Activated T-cell treated with anti-CD3 and anti-CD28 coated beads, Interleukin-2, amount 50 U/mL, for 72 hours (primary cell): ENCODE measurements at regions not wholly inside any gene's neighbourhood (a gene's known extent, or its start where the extent isn't known, plus 50 kb on each side); places are given as distances from the start of the nearest gene placed in this dataset.
"Not testable (repeated sequence)": the region's sequence is repeated elsewhere in the genome, so short reads cannot be mapped to it uniquely, and the experiment has no call there.

Source experiments
- ATAC-seq, 2 donors: fragments of 150-1000 bp; cut with Tn5 transposase; replicated peaks in 1 of 2; 2 replicates each; pipeline ENCODE4 v1.10.0; 2021; ENCODE audit warnings: moderate library complexity in 2 of 2, mild to moderate bottlenecking in 1 of 2
- DNase-seq, 2 donors: peaks; one replicate each; pipeline ENCODE4 v3.0.0; 2021 to 2022; ENCODE audit warnings: mixed read lengths in 1 of 2
- H3K27ac Mint-ChIP-seq: one replicate; pipeline ENCODE4 v1.8.0; 2022; ENCODE audit warnings: mild to moderate bottlenecking, moderate library complexity, mixed read lengths
- H3K27me3 Mint-ChIP-seq: one replicate; pipeline ENCODE4 v1.8.0; 2022; ENCODE audit warnings: low read depth, mixed read lengths
- H3K36me3 Mint-ChIP-seq, 2 donors: one replicate each; pipeline ENCODE4 v1.8.0; 2022; ENCODE audit warnings: mixed read lengths in 2 of 2, mild to moderate bottlenecking in 1 of 2; ENCODE audit not compliant: insufficient read depth in 2 of 2
- H3K4me1 Mint-ChIP-seq: one replicate; pipeline ENCODE4 v1.8.0; 2022; ENCODE audit warnings: low read depth, mixed read lengths
- H3K4me3 Mint-ChIP-seq, 2 donors: one replicate each; pipeline ENCODE4 v1.8.0; 2022; ENCODE audit warnings: mild to moderate bottlenecking in 2 of 2, mixed read lengths in 2 of 2, moderate library complexity in 2 of 2
- H3K9me3 Mint-ChIP-seq, 2 donors: one replicate each; pipeline ENCODE4 v1.8.0; 2022; ENCODE audit warnings: mixed read lengths in 2 of 2

DNA sequence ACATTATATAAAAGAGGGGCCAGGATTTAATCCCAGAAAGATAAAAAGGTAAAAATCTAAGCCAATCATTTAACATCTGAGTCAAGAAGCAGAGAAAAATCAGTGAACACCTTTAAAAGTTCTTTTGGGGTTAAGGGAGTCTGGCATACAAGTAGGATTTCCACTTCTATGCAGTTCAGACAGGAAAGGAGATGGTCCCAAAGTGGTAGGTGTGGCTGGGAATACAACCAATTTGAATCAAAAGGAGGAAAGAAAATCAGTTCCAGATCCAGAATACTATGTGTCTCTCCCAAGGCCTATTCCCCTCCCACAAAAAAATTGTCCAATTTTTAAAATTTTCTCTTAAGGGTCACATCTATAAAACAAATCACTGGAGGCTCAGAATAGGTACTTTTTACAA is 167.4 kb downstream of the PHLDA1 start:
- ATAC-seq (no peak), DNase-seq (no peak)
- Mint-ChIP-seq H3K4me3 (no peak overlapping the region), H3K27me3 (peaks cover 4% of the 10 kb centered on the region), H3K36me3 (peaks cover 0 to 2% of the 10 kb centered on the region in 2 donors), H3K9me3 (peaks cover 4 to 5% of the 10 kb centered on the region in 2 donors), H3K27ac (no peak overlapping the region), H3K4me1 (peaks cover 7% of the 10 kb centered on the region)

DNA sequence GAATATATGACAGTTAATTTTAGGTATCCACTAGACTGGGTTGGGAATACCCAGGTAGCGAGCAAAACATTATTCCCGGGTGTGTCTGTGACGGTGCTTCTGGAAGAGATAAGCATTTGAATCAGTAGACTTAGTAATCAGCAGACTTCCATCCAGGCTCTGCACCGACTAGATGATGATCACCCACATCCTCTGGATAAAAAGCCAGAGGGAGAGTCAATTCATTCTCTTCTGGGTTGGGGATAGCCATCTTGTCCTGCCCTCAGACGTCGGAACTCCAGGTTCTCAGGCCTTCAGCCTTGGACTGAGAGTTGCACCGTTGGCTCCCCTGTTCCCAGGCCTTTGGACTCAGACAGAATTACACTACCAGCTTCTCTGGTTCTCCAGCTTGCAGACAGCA is 168.0 kb downstream of the PHLDA1 start:
- Mint-ChIP-seq H3K27me3 (peaks cover 4% of the 10 kb centered on the region), H3K36me3 (peaks cover 0 to 2% of the 10 kb centered on the region in 2 donors), H3K9me3 (peaks cover 4 to 5% of the 10 kb centered on the region in 2 donors), H3K4me3 (no peak overlapping the region), H3K4me1 (peaks cover 7% of the 10 kb centered on the region), H3K27ac (no peak overlapping the region)
- DNase-seq (no peak), ATAC-seq (no peak)

DNA sequence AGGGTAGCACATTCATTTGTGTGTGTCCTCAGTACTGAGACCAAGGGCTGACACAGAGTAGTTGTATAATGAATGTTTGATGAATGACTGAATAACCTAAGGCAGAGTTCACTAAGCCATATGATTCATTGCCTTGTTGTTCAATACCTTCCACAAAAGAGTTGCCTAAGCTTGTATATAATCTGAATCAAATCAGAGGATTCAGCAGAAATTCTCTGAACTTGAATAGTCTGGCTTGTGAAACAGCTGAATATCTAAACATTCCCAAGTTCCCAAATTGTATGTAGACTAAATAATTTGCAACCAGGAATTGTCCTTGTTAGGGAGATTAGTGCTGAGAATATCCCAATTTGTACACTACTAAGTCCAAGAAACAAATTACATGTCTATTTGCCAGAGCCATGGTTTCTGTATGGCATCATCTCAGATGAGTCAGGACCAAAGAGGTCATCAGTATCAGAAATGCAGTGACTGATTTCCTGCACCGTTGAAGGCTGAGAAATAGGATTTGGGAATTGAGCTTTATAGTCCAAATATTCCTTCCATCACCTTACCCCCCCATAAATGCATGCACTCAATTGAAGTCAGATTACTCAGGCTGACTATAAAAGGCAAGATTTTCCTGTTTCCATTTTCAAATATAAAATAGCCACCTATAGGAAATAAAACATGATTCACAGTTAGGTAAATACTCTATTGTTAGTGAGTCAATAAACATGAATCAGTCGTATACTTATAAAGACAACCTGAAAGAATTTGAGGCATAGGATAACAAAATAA is 168.7 kb downstream of the PHLDA1 start:
- H3K36me3 Mint-ChIP-seq: peaks cover 0 to 2% of the 10 kb centered on the region in 2 donors
- H3K27ac Mint-ChIP-seq: peak overlapping the region; percentile 15
- H3K27me3 Mint-ChIP-seq: peaks cover 4% of the 10 kb centered on the region
- no peak overlapping the region for H3K4me3 Mint-ChIP-seq
- peaks cover 7% of the 10 kb centered on the region for H3K4me1 Mint-ChIP-seq
- H3K9me3 Mint-ChIP-seq: peaks cover 4 to 5% of the 10 kb centered on the region in 2 donors
- ATAC-seq (peak; percentile 85 to 97), DNase-seq (no peak)

DNA sequence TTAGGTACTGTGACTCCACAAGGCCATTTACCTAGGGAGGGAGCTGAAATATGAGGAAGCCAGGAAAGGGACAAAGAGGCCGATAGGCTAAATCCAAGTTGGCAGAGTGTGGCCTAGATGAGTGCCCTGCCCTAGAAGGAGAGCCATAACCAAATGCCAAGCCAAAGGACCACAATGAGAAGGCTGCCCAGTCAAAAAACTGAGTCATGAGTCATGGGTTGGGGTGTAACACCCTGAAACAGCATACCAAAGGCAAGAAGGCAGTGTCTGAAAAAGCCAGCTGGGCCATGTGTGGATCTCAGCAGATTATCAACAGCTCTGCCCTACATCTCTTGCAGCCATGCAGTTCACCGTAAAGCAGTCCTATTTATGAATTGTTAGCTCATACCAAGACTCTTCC is 171.7 kb downstream of the PHLDA1 start:
- H3K36me3 Mint-ChIP-seq: no peaks in the 10 kb centered on the region
- no peak overlapping the region for H3K4me3 Mint-ChIP-seq
- ATAC-seq (peak in 1 of 2 donors; percentile 39), DNase-seq (no peak)
- no peaks in the 10 kb centered on the region for H3K9me3 Mint-ChIP-seq
- peaks cover 6% of the 10 kb centered on the region for H3K27me3 Mint-ChIP-seq
- no peak overlapping the region for H3K27ac Mint-ChIP-seq
- peaks cover 7% of the 10 kb centered on the region for H3K4me1 Mint-ChIP-seq

DNA sequence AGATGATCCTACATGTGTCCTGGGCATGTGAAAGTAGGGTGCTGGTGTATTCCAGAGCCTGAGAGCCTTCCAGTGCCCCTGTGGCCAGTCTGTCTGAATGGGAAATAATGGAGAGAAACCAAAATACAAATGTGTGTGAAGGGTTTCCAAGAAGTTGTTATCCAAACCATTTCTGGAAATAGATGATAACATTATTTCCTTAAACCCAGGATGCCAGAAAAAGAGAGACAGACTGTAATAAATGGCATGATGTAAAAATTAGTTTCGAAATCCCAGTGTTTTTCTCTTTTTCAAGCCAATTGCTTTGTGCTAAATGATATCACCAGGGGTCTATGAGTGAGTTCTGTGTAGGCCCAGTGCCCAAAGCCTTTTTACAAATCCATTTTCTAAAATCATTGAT is 175.3 kb downstream of the PHLDA1 start:
- no peak overlapping the region for H3K4me3 Mint-ChIP-seq
- H3K27me3 Mint-ChIP-seq: peaks cover 29% of the 10 kb centered on the region
- no peaks in the 10 kb centered on the region for H3K9me3 Mint-ChIP-seq

DNA sequence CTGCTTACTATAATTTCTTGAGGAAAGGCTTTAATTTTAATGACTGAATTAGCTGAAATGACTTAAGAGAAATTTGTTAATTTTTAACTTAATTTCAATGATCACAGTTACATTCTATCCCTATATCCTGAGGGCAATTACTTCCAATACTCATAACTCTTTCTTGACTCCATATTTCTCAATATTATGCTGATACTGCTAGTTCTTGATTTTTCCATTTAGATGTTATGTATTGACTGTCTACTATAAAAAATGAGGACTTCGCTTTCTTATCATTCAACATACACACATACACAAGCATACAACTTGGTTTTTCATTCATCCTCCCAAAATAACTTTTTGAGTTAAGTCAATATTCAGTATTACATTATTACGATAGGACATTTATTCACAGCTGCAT is 176.2 kb downstream of the PHLDA1 start:
- no peak for ATAC-seq

More for the DNA sequence above, 175.3 kb downstream of the PHLDA1 start:
- DNase-seq (no peak), ATAC-seq (no peak)
- Mint-ChIP-seq H3K4me1 (no peaks in the 10 kb centered on the region), H3K36me3 (no peaks in the 10 kb centered on the region), H3K27ac (no peak overlapping the region)

DNA sequence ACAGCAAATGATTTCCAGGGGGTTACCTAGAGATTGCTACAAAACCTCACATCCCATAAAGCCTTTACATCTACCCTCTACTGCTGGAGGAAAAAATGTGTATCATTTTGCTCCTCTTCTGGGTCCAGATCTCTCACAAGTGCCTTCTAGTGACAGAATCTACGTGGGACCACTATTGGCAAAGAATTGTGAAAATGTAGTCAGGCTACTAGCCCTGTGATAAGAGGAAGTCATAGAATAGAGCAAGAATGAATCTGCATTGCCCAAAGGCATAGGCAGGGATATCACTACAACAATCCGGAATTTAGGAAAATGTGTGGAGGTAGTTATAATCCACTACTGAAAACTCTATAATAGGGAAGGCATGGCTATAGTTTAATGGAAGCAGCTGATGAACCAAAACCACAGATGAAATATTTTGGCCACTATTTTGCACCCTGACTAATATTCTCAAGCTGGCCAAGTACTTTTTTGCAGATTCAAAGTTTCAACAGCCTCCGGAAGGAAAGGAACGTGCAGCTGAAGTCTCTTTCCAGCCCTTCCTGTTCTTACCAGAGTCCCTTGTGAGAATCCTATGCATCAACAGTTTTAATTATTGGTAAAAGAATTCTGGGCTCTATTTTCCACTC is 176.8 kb downstream of the PHLDA1 start:
- Mint-ChIP-seq H3K9me3 (no peaks in the 10 kb centered on the region), H3K4me3 (no peak overlapping the region), H3K4me1 (no peaks in the 10 kb centered on the region), H3K36me3 (no peaks in the 10 kb centered on the region), H3K27me3 (peaks cover 39% of the 10 kb centered on the region), H3K27ac (no peak overlapping the region)
- DNase-seq: no peak
- no peak for ATAC-seq

More for the DNA sequence above, 176.2 kb downstream of the PHLDA1 start:
- no peaks in the 10 kb centered on the region for H3K36me3 Mint-ChIP-seq
- no peak for DNase-seq
- no peak overlapping the region for H3K27ac Mint-ChIP-seq
- peaks cover 38% of the 10 kb centered on the region for H3K27me3 Mint-ChIP-seq
- no peak overlapping the region for H3K4me3 Mint-ChIP-seq
- H3K9me3 Mint-ChIP-seq: no peaks in the 10 kb centered on the region
- H3K4me1 Mint-ChIP-seq: no peaks in the 10 kb centered on the region

DNA sequence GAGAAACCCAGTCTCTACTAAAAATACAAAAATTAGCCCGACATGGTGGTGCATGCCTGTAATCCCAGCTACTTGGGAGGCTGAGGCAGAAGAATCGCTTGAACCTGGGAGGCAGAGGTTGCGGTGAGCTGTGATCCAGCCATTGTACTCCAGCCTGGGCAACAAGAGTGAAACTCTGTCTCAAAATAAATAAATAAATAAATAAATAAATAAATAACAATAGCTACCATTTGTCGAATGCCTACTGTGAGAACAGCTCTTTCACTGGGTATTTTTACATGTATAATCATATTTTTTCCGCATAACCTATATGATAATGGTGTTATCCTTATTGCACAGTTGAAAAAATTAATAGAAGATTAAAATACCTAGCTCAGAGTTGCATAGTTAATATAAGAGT is 177.4 kb downstream of the PHLDA1 start:
- ATAC-seq, H3K27ac Mint-ChIP-seq, H3K4me3 Mint-ChIP-seq, H3K9me3 Mint-ChIP-seq, DNase-seq, H3K4me1 Mint-ChIP-seq, H3K36me3 Mint-ChIP-seq: not testable (repeated sequence)
- H3K27me3 Mint-ChIP-seq: peaks cover 46% of the 10 kb centered on the region

DNA sequence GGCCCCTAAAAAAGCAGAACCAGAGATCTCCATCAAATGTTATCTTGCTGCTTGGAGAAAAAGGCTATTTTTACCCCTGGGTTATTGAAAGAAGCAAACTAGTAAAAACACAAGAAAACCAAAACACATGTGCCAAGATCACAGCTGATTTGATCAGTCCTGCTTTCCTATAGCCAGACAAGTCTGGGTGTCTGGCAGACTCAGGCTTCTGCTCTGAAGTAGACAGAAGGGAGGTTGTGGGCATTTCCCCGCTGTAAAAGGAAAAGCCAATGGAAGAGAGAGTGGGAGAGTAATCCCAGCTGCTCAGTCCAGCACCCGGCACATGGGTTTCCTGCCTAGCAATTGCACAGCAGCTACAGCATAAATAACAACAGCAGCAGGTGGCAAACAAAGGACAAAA is 177.9 kb downstream of the PHLDA1 start:
- Mint-ChIP-seq H3K27me3 (peaks cover 48% of the 10 kb centered on the region), H3K4me3 (no peak overlapping the region), H3K27ac (no peak overlapping the region), H3K4me1 (no peaks in the 10 kb centered on the region), H3K36me3 (no peaks in the 10 kb centered on the region), H3K9me3 (no peaks in the 10 kb centered on the region)
- DNase-seq (no peak), ATAC-seq (no peak)

DNA sequence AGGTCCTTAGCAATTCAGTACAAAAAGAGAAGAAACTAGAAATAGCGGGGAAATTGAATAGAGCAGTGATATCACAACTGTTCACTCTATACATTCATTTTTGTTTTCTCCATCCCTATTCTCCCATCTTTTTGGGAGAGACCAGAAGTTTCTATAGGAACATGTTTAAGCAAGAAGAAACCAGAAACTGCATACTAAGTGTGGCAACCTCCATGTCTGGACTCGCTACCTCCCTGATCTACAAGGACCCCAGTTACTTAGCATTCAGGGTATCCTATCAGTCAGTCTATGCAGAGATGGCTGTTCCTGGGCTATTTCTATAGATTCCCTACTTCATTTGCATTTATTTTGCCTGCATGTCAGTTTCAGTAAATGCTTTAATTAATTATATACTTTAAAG is 178.6 kb downstream of the PHLDA1 start:
- Mint-ChIP-seq H3K9me3 (no peaks in the 10 kb centered on the region), H3K4me1 (no peaks in the 10 kb centered on the region), H3K4me3 (no peak overlapping the region), H3K27me3 (peaks cover 48% of the 10 kb centered on the region), H3K36me3 (no peaks in the 10 kb centered on the region), H3K27ac (no peak overlapping the region)
- no peak for ATAC-seq
- no peak for DNase-seq

DNA sequence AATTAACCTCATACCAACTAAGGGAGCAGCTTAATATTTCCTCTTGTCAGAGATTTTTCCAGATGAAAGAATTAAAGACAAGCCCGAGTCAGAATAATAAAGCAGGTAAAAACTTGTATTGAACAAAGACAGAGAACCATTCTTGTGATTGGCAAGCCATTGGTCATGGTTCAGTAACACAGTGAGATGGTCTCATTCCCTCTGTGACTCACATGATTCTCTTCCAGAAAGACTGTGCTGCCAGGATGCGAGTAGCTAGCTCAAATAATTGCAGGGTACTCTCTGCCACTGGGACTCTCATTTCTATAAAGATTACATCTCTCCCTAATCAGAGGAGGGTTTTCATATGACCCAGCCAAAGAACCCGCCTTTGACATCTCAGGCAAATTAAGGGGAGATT is 179.4 kb downstream of the PHLDA1 start:
- no peaks in the 10 kb centered on the region for H3K36me3 Mint-ChIP-seq
- H3K4me3 Mint-ChIP-seq: no peak overlapping the region
- no peaks in the 10 kb centered on the region for H3K9me3 Mint-ChIP-seq
- DNase-seq (no peak), ATAC-seq (no peak)
- H3K27me3 Mint-ChIP-seq: peaks cover 48% of the 10 kb centered on the region
- H3K27ac Mint-ChIP-seq: no peak overlapping the region
- no peaks in the 10 kb centered on the region for H3K4me1 Mint-ChIP-seq

DNA sequence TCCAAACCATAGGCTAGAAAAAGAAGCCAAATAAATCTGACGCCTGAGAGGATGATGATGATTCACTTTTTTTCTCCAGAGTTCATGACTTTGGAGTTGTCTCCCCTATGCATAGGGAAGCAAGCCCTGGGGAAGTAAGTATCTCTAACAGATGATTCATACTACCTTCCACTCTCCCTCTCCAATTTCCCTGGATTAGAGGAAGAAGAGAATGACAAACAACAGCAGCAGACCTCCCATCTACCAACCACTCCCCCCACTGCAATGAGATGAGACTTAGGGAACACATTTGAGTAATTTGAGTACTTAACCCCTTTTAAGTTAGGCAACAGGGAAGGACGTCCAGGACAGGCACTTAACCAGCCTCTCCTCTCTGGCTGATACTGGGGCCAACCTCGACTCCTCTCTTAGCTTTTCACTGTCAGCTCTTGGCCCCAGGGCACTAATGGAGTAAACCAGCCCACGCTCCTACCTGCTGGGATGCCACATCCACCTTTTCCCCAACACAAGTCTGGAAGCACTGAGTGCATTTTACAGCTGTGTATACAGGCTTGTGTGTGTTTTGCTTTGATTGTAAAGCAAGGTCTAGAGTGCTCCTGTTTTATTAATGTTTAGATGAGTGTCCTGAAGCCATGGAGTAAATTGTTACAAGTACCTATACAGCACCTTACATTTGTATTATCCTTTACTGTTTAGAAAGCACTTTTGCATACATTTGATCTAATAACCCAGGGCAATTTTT is 180.7 kb downstream of the PHLDA1 start:
- H3K36me3 Mint-ChIP-seq: peaks cover 0 to 3% of the 10 kb centered on the region in 2 donors
- H3K27ac Mint-ChIP-seq: no peak overlapping the region
- H3K27me3 Mint-ChIP-seq: peaks cover 52% of the 10 kb centered on the region
- H3K4me1 Mint-ChIP-seq: no peaks in the 10 kb centered on the region
- DNase-seq: no peak
- no peak overlapping the region for H3K4me3 Mint-ChIP-seq
- H3K9me3 Mint-ChIP-seq: peaks cover 1 to 5% of the 10 kb centered on the region in 2 donors
- ATAC-seq: no peak

DNA sequence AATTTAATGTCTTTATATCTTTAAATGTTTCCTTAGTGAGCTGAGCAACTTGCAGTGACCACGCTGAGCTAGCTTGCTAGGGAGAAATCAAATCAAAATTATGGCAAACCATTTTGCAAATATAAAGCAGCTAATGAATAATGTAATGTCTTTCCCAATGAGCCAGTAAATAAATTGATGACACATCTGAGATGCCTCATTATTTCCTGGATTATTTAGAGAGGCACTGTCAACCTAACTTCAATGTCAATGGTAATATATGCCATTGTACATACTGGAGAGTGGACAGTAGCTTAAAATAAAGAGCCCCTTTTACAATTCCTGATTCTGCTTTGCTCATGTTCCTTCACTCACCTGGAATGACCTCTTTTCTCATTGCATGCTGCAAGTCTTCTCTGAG is 182.6 kb downstream of the PHLDA1 start:
- ATAC-seq (no peak), DNase-seq (no peak)
- Mint-ChIP-seq H3K4me3 (no peak overlapping the region), H3K9me3 (peaks cover 1 to 6% of the 10 kb centered on the region in 2 donors), H3K4me1 (no peaks in the 10 kb centered on the region), H3K27ac (no peak overlapping the region), H3K36me3 (peaks cover 0 to 3% of the 10 kb centered on the region in 2 donors), H3K27me3 (peaks cover 47% of the 10 kb centered on the region)
